Natural killer cell (primary cell): ENCODE measurements at regions not wholly inside any gene's neighbourhood (a gene's known extent, or its start where the extent isn't known, plus 50 kb on each side); places are given as distances from the start of the nearest gene placed in this dataset.

Experiments used
- ATAC-seq, 3 donors: fragments of 150-1000 bp in 2 of 3; fragments of 200-7000 bp in 1 of 3; cut with Tn5 transposase; 1 replicate in 1 of 3; 2 replicates in 2 of 3; pipeline ENCODE4 v1.10.0; 2021; ENCODE audit warnings: mild to moderate bottlenecking in 2 of 3, moderate library complexity in 2 of 3
- DNase-seq, 2 donors: peaks; one replicate each; pipeline versions ENCODE4 v3.0.0 to v3.0.0-alpha.2; 2013 to 2021; ENCODE audit warnings: mixed read lengths in 1 of 2
- H3K27ac ChIP-seq: one replicate; pipeline ENCODE4 v1.5.1; 2013; ENCODE audit warnings: mild to moderate bottlenecking, low read length
- H3K27me3 ChIP-seq: one replicate; pipeline ENCODE4 v1.6.1; 2013; ENCODE audit warnings: low read length; ENCODE audit not compliant: control insufficient read depth, insufficient read depth
- H3K36me3 ChIP-seq: one replicate; pipeline ENCODE4 v1.6.1; 2013; ENCODE audit warnings: low read length; ENCODE audit not compliant: control insufficient read depth, insufficient read depth
- H3K4me1 ChIP-seq: one replicate; pipeline ENCODE4 v1.6.1; 2013; ENCODE audit warnings: low read length; ENCODE audit not compliant: control insufficient read depth, insufficient read depth
- H3K4me3 ChIP-seq: one replicate; pipeline ENCODE4 v1.5.1; 2013; ENCODE audit warnings: low read length
- H3K9me3 ChIP-seq: one replicate; pipeline ENCODE4 v1.6.1; 2013; ENCODE audit warnings: low read length; ENCODE audit not compliant: control insufficient read depth, insufficient read depth
- H3K27ac Mint-ChIP-seq, 2 donors: one replicate each; pipeline ENCODE4 v1.8.0; 2022; ENCODE audit warnings: mild to moderate bottlenecking in 2 of 2, mixed read lengths in 2 of 2, moderate library complexity in 1 of 2
- H3K27me3 Mint-ChIP-seq, 2 donors: one replicate each; pipeline ENCODE4 v1.8.0; 2022; ENCODE audit warnings: low read depth in 2 of 2, mixed read lengths in 2 of 2
- H3K36me3 Mint-ChIP-seq: one replicate; pipeline ENCODE4 v1.8.0; 2022; ENCODE audit warnings: mixed read lengths
- H3K4me1 Mint-ChIP-seq, 2 donors: one replicate each; pipeline ENCODE4 v1.8.0; 2022; ENCODE audit warnings: mixed read lengths in 2 of 2
- H3K4me3 Mint-ChIP-seq: one replicate; pipeline ENCODE4 v1.8.0; 2022; ENCODE audit warnings: mild to moderate bottlenecking, moderate library complexity, mixed read lengths
- H3K9me3 Mint-ChIP-seq, 2 donors: one replicate each; pipeline ENCODE4 v1.8.0; 2022; ENCODE audit warnings: mixed read lengths in 2 of 2
- CTCF ChIP-seq: fragments of 200-600 bp; IDR thresholded peaks from one replicate; pipeline ENCODE4 v1.8.0; 2022; ENCODE audit warnings: antibody characterized with exemption
- WGBS: methylation state at CpG from one replicate; pipeline ENCODE4 v1.1.7; 2013; ENCODE audit warnings: missing lambda C conversion rate; ENCODE audit not compliant: insufficient coverage; 5-methylcytosine and 5-hydroxymethylcytosine counted together
- intact Hi-C: fragments of 100-400 bp; cut with micrococcal nuclease; formaldehyde crosslinking; loops from one replicate; pipeline ENCODE4 v1.14.2; 2022

GRCh38 chr6:164998297-164998696, 311.1 kb downstream of the C6orf118 start:
- intact Hi-C loops = no loop called here
- peaks cover 4% of the 10 kb centered on the region for H3K9me3 ChIP-seq
- H3K4me1 Mint-ChIP-seq = no peaks in the 10 kb centered on the region
- no peaks in the 10 kb centered on the region for H3K36me3 Mint-ChIP-seq
- H3K27me3 Mint-ChIP-seq = no peaks in the 10 kb centered on the region
- no peak overlapping the region for H3K4me3 ChIP-seq
- ATAC-seq = no peak
- no peaks in the 10 kb centered on the region for H3K27me3 ChIP-seq
- peaks cover 14 to 18% of the 10 kb centered on the region in 2 donors for H3K9me3 Mint-ChIP-seq
- DNase-seq = no peak
- 94% methylated on average over 4 of the region's 8 CpGs for WGBS
- no peak overlapping the region for H3K4me3 Mint-ChIP-seq
- H3K4me1 ChIP-seq = no peaks in the 10 kb centered on the region
- no peak overlapping the region for H3K27ac ChIP-seq
- TF ChIP-seq CTCF = no peak
- no peak overlapping the region for H3K27ac Mint-ChIP-seq
- no peaks in the 10 kb centered on the region for H3K36me3 ChIP-seq

GRCh38 chr6:164996838-164997237, 312.6 kb downstream of the C6orf118 start:
- Mint-ChIP-seq H3K27ac (no peak overlapping the region), H3K4me1 (no peaks in the 10 kb centered on the region), H3K9me3 (peaks cover 14 to 18% of the 10 kb centered on the region in 2 donors), H3K4me3 (no peak overlapping the region), H3K36me3 (no peaks in the 10 kb centered on the region), H3K27me3 (no peaks in the 10 kb centered on the region)
- no peaks in the 10 kb centered on the region for H3K27me3 ChIP-seq
- TF ChIP-seq CTCF = no peak
- H3K4me3 ChIP-seq = no peak overlapping the region
- intact Hi-C loops = no loop called here
- H3K9me3 ChIP-seq = peaks cover 2% of the 10 kb centered on the region
- H3K27ac ChIP-seq = no peak overlapping the region
- no peaks in the 10 kb centered on the region for H3K4me1 ChIP-seq
- no peaks in the 10 kb centered on the region for H3K36me3 ChIP-seq
- DNase-seq = no peak
- WGBS = 30% methylated on average over 6 of the region's 6 CpGs
- no peak for ATAC-seq

- Histone ChIP-seq H3K27ac (no peak overlapping the region), H3K36me3 (no peaks in the 10 kb centered on the region), H3K4me3 (no peak overlapping the region), H3K4me1 (no peaks in the 10 kb centered on the region), H3K27me3 (no peaks in the 10 kb centered on the region), H3K9me3 (peaks cover 5% of the 10 kb centered on the region)
- intact Hi-C loops = no loop called here
- WGBS = 74% methylated on average over 2 of the region's 2 CpGs
- Mint-ChIP-seq H3K27me3 (no peaks in the 10 kb centered on the region), H3K36me3 (no peaks in the 10 kb centered on the region), H3K4me1 (no peaks in the 10 kb centered on the region), H3K4me3 (no peak overlapping the region), H3K9me3 (peaks cover 14 to 21% of the 10 kb centered on the region in 2 donors), H3K27ac (no peak overlapping the region)
- no peak for ATAC-seq
- TF ChIP-seq CTCF = no peak
- DNase-seq = no peak
These were observed 317.8 kb downstream of the C6orf118 start for GRCh38 chr6:164991573-164991972.

- Histone ChIP-seq H3K27ac (no peak overlapping the region), H3K4me1 (no peaks in the 10 kb centered on the region), H3K4me3 (no peak overlapping the region), H3K27me3 (no peaks in the 10 kb centered on the region), H3K36me3 (no peaks in the 10 kb centered on the region), H3K9me3 (peaks cover 5% of the 10 kb centered on the region)
- Mint-ChIP-seq H3K4me3 (no peak overlapping the region), H3K36me3 (no peaks in the 10 kb centered on the region), H3K4me1 (no peaks in the 10 kb centered on the region), H3K27me3 (no peaks in the 10 kb centered on the region), H3K27ac (no peak overlapping the region), H3K9me3 (peaks cover 15 to 22% of the 10 kb centered on the region in 2 donors)
- no peak for ATAC-seq
- no peak for DNase-seq
- TF ChIP-seq CTCF = no peak
- intact Hi-C loops = no loop called here
- WGBS = 95% methylated on average over 2 of the region's 2 CpGs
These were observed 318.5 kb downstream of the C6orf118 start for GRCh38 chr6:164990901-164991300.
